ENCODE measurements at regions not wholly inside any gene's neighbourhood (a gene's known extent, or its start where the extent isn't known, plus 50 kb on each side); places are given as distances from the start of the nearest gene placed in this dataset.

DNA sequence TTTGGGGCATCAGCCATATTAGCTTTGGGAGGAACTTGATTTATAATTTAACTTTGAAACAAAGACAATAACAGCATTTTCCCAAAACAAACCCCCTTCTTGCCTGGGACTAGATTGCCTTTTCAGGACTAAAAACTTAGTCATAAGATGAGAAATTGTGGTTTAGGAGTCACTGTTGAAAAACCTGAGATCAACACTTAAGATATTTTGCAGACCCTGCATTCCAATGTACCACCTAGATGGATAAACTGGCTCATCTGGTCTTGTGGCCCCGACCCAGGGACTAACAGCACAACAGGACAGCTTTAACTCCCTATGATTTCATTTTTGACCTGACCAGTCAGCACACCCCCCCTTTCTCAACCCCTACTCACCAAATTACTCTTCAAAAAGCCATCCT is 1165.4 kb downstream of the XPNPEP1 start:
- TF ChIP-seq, protein P1, sequence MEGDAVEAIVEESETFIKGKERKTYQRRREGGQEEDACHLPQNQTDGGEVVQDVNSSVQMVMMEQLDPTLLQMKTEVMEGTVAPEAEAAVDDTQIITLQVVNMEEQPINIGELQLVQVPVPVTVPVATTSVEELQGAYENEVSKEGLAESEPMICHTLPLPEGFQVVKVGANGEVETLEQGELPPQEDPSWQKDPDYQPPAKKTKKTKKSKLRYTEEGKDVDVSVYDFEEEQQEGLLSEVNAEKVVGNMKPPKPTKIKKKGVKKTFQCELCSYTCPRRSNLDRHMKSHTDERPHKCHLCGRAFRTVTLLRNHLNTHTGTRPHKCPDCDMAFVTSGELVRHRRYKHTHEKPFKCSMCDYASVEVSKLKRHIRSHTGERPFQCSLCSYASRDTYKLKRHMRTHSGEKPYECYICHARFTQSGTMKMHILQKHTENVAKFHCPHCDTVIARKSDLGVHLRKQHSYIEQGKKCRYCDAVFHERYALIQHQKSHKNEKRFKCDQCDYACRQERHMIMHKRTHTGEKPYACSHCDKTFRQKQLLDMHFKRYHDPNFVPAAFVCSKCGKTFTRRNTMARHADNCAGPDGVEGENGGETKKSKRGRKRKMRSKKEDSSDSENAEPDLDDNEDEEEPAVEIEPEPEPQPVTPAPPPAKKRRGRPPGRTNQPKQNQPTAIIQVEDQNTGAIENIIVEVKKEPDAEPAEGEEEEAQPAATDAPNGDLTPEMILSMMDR (IDR thresholded peaks at IDR 0.05; ENCODE audit: insufficient read depth, low read depth, low read length), result no peak
- no peak overlapping the region for H3K4me3 ChIP-seq (ENCODE audit: low read depth, low read length)
- DNase-seq (ENCODE audit: low read depth), result no peak

DNA sequence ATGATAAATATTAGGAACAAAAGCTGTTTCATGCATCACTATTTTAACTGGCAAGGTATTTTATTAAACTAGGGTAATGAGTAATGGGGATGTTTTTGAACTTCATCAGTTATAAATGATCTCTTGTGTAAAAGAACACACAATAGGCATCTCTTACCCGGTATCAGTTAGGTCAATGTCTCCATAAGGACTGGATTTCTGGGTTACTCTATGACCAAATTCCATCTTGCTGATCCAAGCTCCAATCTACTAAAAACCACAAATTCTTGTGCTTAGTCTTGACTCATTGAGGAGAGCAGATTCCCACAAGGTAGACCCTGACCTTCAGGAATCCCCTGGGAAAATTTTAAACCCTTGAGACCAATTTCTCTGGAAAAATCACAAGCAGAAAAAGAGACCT is 1167.7 kb downstream of the XPNPEP1 start:
- no peak for DNase-seq (ENCODE audit: low read depth)
- no peak overlapping the region for H3K4me3 ChIP-seq (ENCODE audit: low read depth, low read length)
- TF ChIP-seq, protein P1 (IDR thresholded peaks at IDR 0.05; ENCODE audit: insufficient read depth, low read depth, low read length), result no peak

DNA sequence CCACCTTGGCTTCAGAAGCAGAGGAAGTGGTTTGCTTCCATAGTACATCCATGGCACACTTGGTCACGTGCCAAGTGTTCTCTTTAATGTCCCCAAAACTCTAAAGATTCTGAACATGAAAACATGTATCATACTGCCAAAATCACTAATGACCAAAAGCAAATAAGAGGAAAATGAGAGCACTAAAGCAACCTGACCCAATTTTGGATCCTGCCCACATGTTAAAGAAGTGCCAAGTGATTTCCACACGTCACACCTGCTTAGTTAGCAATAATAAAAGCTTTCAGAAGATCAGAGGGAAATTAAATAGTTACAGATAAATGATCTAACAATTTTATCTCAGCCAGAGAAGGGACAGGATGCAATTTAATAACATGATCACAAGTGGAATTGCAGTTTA is 1170.0 kb downstream of the XPNPEP1 start:
- TF ChIP-seq, protein P1 (IDR thresholded peaks at IDR 0.05; ENCODE audit: insufficient read depth, low read depth, low read length), result no peak
- DNase-seq (ENCODE audit: low read depth), result no peak
- no peak overlapping the region for H3K4me3 ChIP-seq (ENCODE audit: low read depth, low read length)

DNA sequence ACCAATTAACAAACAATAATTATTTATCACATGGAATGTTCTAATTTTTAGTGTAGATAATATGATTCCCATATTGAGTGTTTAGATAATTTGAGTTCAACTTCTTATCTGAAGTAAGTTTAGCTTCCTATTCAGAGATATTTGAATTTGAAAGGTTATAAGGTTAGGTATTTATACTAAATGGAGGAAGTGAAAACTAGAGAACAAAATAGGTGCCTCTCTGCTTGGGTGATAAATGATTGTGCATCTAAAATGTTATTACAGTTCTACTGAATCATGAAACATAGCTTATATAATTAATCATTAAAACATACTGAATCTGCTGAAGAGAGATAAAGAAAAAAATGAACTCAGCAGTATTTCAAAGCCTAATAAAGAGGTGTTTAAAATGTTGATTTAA is 1174.3 kb downstream of the XPNPEP1 start:
- H3K4me3 ChIP-seq (ENCODE audit: low read depth, low read length), result no peak overlapping the region
- DNase-seq (ENCODE audit: low read depth), result no peak
- TF ChIP-seq, protein P1 (IDR thresholded peaks at IDR 0.05; ENCODE audit: insufficient read depth, low read depth, low read length), result no peak

DNA sequence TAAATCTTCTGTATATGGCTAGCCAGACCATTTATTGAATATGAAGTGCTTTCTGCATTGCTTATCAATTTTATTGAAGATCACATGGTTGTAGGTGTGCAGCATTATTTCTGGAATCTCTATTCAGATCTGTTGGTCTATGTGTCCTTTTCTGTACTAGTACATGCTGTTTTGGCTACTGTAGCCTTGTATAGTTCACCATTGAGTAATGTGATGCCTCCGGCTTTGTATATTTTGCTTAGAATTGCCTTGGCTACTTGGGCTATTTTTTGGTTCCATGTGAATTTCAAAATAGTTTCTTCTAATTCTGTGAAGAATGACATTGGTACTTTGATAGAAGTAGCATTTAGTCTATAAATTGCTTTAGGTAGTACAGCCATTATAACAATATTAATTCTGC is 1187.2 kb downstream of the XPNPEP1 start:
- no peak overlapping the region for H3K4me3 ChIP-seq (ENCODE audit: low read depth, low read length)
- TF ChIP-seq, protein P1 (IDR thresholded peaks at IDR 0.05; ENCODE audit: insufficient read depth, low read depth, low read length), result no peak
- no peak for DNase-seq (ENCODE audit: low read depth)

DNA sequence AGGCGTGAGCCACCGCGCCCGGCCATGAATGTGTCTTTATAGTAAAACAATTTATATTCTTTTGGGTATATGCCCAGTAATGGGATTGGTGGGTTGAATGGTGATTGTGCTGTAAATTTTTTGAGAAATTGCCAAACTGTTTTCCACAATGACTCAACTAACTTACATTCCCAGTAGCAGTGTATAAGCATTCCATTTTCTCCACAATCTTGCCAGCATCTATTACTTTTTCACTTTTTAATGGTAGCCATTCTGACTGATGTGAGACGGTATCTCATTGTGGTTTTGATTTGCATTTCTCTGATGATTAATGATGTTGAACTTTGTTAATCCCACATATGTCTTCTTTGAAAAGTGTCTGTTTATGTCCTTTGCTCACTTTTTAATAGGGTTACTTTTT is 1187.9 kb downstream of the XPNPEP1 start:
- H3K4me3 ChIP-seq (ENCODE audit: low read depth, low read length), result no peak overlapping the region
- peak; percentile 48 for DNase-seq (ENCODE audit: low read depth)

DNA sequence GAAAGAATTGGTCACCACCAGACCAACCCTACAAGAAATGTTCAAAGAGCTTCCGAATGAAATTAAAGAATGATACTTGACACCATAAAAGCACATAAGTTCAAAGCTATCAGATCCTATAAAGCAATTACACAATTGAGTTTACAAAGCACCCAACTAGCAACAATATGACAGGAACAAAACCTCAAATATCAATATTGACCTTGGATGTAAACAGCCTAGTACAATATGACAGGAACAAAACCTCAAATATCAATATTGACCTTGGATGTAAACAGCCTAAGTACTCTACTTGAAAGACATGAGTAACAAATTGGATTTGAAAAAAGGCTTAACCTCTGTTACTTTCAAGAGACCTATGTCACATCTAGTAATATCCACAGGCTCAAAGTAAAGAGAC is 1201.4 kb downstream of the XPNPEP1 start:
- H3K4me3 ChIP-seq (ENCODE audit: low read depth, low read length), result no peak overlapping the region
- no peak for DNase-seq (ENCODE audit: low read depth)
- TF ChIP-seq, protein P1 (IDR thresholded peaks at IDR 0.05; ENCODE audit: insufficient read depth, low read depth, low read length), result no peak

More for the DNA sequence above, 1187.9 kb downstream of the XPNPEP1 start:
- TF ChIP-seq, protein P1 (IDR thresholded peaks at IDR 0.05; ENCODE audit: insufficient read depth, low read depth, low read length), result no peak

Measured in fibroblast of villous mesenchyme (primary cell).